WTC11 (cell line): ENCODE measurements at regions not wholly inside any gene's neighbourhood (a gene's known extent, or its start where the extent isn't known, plus 50 kb on each side); places are given as distances from the start of the nearest gene placed in this dataset.

Experiments used
- ATAC-seq: fragments of 200-7000 bp; cut with Tn5 transposase; 2 replicates; pipeline ENCODE4 v1.10.0; 2021; ENCODE audit warnings: mild to moderate bottlenecking, moderate library complexity
- CTCF ChIA-PET: fragments of 300-600 bp; sonication (Branson Sonifier 250); formaldehyde crosslinking; loops from one replicate; lab custom pipeline; 2021; ENCODE audit warnings: antibody characterized with exemption; lab: Charles Lee
- POLR2A ChIA-PET: fragments of 350-600 bp; sonication (Branson Sonifier 250); formaldehyde crosslinking; loops from one replicate; lab custom pipeline; 2021; ENCODE audit warnings: antibody characterized with exemption; lab: Charles Lee
- DNase-seq: peaks from one replicate; pipeline ENCODE4 v3.0.0; 2021; ENCODE audit warnings: low spot score
- H3K27ac Mint-ChIP-seq: 2 replicates; pipeline ENCODE4 v1.8.0; 2021; ENCODE audit warnings: mixed read lengths
- H3K27me3 Mint-ChIP-seq: 2 replicates; pipeline ENCODE4 v1.8.0; 2021; ENCODE audit warnings: low read depth, mild to moderate bottlenecking, moderate library complexity, mixed read lengths
- H3K36me3 Mint-ChIP-seq: 2 replicates; pipeline ENCODE4 v1.8.0; 2021; ENCODE audit warnings: mixed read lengths
- H3K4me1 Mint-ChIP-seq: 2 replicates; pipeline ENCODE4 v1.8.0; 2022; ENCODE audit warnings: mixed read lengths
- H3K4me3 Mint-ChIP-seq: 2 replicates; pipeline ENCODE4 v1.8.0; 2021; ENCODE audit warnings: mild to moderate bottlenecking, moderate library complexity, mixed read lengths
- H3K9me3 Mint-ChIP-seq: 2 replicates; pipeline ENCODE4 v1.8.0; 2021; ENCODE audit warnings: mixed read lengths
- CREB1 ChIP-seq: sonication (generic); formaldehyde crosslinking; IDR thresholded peaks from 2 replicates; pipeline ENCODE4 v1.8.0; 2023; ENCODE audit warnings: mild to moderate bottlenecking, missing genetic modification reagents
- EMX1 ChIP-seq: fragments of 250-450 bp; sonication (Bioruptor Pico); IDR thresholded peaks from 2 replicates; pipeline ENCODE4 v1.8.0; 2021; ENCODE audit warnings: mild to moderate bottlenecking
- JAZF1 ChIP-seq: fragments of 250-450 bp; sonication (Bioruptor Pico); IDR thresholded peaks from 2 replicates; pipeline ENCODE4 v1.9.0; 2021; ENCODE audit warnings: moderate library complexity, mild to moderate bottlenecking, inconsistent platforms
- MYBL2 ChIP-seq: sonication (generic); formaldehyde crosslinking; IDR thresholded peaks from 2 replicates; pipeline ENCODE4 v1.8.1; 2023; ENCODE audit warnings: mild to moderate bottlenecking, moderate library complexity, missing genetic modification reagents
- NR1H2 ChIP-seq: sonication (generic); formaldehyde crosslinking; IDR thresholded peaks from 2 replicates; pipeline ENCODE4 v1.9.0; 2021; ENCODE audit warnings: mild to moderate bottlenecking, moderate library complexity, missing genetic modification reagents
- RELA ChIP-seq: sonication (generic); formaldehyde crosslinking; IDR thresholded peaks from 2 replicates; pipeline ENCODE4 v1.8.1; 2022; ENCODE audit warnings: missing genetic modification reagents, mild to moderate bottlenecking, borderline replicate concordance
- SOX15 ChIP-seq: fragments of 250-450 bp; sonication (Bioruptor Pico); IDR thresholded peaks from 2 replicates; pipeline ENCODE4 v1.9.0; 2021; ENCODE audit warnings: mild to moderate bottlenecking
- ZNF219 ChIP-seq: sonication (generic); formaldehyde crosslinking; IDR thresholded peaks from 2 replicates; pipeline ENCODE4 v1.8.0; 2023; ENCODE audit warnings: missing genetic modification reagents, mild to moderate bottlenecking, borderline replicate concordance
- ZNF396 ChIP-seq: fragments of 250-450 bp; sonication (Bioruptor Pico); IDR thresholded peaks from 2 replicates; pipeline ENCODE4 v1.8.0; 2021; ENCODE audit warnings: mild to moderate bottlenecking, moderate library complexity, borderline replicate concordance
- ZNF416 ChIP-seq: fragments of 250-450 bp; sonication (Bioruptor Pico); IDR thresholded peaks from 2 replicates; pipeline ENCODE4 v1.9.0; 2021; ENCODE audit warnings: mild to moderate bottlenecking, inconsistent platforms
- TF ChIP-seq, protein P1 (sequence below): sonication (generic); formaldehyde crosslinking; IDR thresholded peaks from 2 replicates; pipeline ENCODE4 v1.8.0; 2022; ENCODE audit warnings: missing genetic modification reagents
- TF ChIP-seq, protein P2 (sequence below): sonication (generic); formaldehyde crosslinking; IDR thresholded peaks from 2 replicates; pipeline ENCODE4 v1.8.1; 2023; ENCODE audit warnings: mild to moderate bottlenecking, missing genetic modification reagents, moderate library complexity
- TF ChIP-seq, protein P3 (sequence below): sonication (generic); formaldehyde crosslinking; IDR thresholded peaks from 2 replicates; pipeline ENCODE4 v1.8.0; 2023; ENCODE audit warnings: mild to moderate bottlenecking, missing genetic modification reagents
- TF ChIP-seq, protein P4 (sequence below): sonication (generic); formaldehyde crosslinking; conservative IDR thresholded peaks from 2 replicates; pipeline ENCODE4 v1.8.1; 2023; ENCODE audit warnings: mild to moderate bottlenecking, low read depth, missing genetic modification reagents, moderate library complexity
- TF ChIP-seq, protein P5 (sequence below): sonication (generic); formaldehyde crosslinking; IDR thresholded peaks from 2 replicates; pipeline ENCODE4 v1.8.1; 2022; ENCODE audit warnings: missing genetic modification reagents, borderline replicate concordance

DNA sequence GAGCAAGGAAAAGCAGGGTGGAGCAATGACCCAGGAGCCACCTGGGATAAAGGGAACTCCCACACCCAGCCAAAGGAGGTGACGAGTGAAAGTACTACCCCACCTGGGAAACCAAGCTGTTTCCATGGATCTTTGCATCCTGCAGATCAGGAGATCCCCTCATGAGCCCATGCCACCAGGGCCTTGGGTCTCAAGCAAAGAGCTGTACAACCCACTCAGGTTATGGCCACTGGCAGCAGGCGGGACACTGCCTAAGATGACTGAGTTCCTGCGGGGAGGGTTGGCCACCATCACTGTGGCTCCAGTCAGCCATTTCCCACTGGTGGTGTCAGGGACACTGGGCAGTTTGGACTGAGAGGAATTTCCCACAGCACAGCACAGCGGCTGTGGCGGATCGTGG, 225.7 kb downstream of the CDH9 start:
- ChIA-PET CTCF (no interaction called here), POLR2A (no interaction called here)
- DNase-seq (no peak), ATAC-seq (no peak)
- Mint-ChIP-seq H3K27me3 (peaks cover 3% of the 10 kb centered on the region; the same call in 1 of the 2 replicates), H3K4me3 (no peak overlapping the region), H3K9me3 (peaks cover 45% of the 10 kb centered on the region), H3K36me3 (peaks cover 19% of the 10 kb centered on the region), H3K4me1 (no peaks in the 10 kb centered on the region), H3K27ac (no peak overlapping the region)
- TF ChIP-seq, protein P1, sequence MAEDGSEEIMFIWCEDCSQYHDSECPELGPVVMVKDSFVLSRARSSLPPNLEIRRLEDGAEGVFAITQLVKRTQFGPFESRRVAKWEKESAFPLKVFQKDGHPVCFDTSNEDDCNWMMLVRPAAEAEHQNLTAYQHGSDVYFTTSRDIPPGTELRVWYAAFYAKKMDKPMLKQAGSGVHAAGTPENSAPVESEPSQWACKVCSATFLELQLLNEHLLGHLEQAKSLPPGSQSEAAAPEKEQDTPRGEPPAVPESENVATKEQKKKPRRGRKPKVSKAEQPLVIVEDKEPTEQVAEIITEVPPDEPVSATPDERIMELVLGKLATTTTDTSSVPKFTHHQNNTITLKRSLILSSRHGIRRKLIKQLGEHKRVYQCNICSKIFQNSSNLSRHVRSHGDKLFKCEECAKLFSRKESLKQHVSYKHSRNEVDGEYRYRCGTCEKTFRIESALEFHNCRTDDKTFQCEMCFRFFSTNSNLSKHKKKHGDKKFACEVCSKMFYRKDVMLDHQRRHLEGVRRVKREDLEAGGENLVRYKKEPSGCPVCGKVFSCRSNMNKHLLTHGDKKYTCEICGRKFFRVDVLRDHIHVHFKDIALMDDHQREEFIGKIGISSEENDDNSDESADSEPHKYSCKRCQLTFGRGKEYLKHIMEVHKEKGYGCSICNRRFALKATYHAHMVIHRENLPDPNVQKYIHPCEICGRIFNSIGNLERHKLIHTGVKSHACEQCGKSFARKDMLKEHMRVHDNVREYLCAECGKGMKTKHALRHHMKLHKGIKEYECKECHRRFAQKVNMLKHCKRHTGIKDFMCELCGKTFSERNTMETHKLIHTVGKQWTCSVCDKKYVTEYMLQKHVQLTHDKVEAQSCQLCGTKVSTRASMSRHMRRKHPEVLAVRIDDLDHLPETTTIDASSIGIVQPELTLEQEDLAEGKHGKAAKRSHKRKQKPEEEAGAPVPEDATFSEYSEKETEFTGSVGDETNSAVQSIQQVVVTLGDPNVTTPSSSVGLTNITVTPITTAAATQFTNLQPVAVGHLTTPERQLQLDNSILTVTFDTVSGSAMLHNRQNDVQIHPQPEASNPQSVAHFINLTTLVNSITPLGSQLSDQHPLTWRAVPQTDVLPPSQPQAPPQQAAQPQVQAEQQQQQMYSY (CRISPR knock-in tag), result no peak
- TF ChIP-seq NR1H2 (CRISPR knock-in tag) (no peak), ZNF219 (CRISPR knock-in tag) (no peak), ZNF396 (no peak), SOX15 (CRISPR knock-in tag) (no peak), CREB1 (CRISPR knock-in tag) (no peak), RELA (CRISPR knock-in tag) (no peak), MYBL2 (CRISPR knock-in tag) (no peak), ZNF416 (no peak), EMX1 (CRISPR knock-in tag) (no peak), JAZF1 (CRISPR knock-in tag) (no peak)
- TF ChIP-seq, protein P2, sequence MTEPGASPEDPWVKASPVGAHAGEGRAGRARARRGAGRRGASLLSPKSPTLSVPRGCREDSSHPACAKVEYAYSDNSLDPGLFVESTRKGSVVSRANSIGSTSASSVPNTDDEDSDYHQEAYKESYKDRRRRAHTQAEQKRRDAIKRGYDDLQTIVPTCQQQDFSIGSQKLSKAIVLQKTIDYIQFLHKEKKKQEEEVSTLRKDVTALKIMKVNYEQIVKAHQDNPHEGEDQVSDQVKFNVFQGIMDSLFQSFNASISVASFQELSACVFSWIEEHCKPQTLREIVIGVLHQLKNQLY (CRISPR knock-in tag), result no peak
- TF ChIP-seq, protein P3, sequence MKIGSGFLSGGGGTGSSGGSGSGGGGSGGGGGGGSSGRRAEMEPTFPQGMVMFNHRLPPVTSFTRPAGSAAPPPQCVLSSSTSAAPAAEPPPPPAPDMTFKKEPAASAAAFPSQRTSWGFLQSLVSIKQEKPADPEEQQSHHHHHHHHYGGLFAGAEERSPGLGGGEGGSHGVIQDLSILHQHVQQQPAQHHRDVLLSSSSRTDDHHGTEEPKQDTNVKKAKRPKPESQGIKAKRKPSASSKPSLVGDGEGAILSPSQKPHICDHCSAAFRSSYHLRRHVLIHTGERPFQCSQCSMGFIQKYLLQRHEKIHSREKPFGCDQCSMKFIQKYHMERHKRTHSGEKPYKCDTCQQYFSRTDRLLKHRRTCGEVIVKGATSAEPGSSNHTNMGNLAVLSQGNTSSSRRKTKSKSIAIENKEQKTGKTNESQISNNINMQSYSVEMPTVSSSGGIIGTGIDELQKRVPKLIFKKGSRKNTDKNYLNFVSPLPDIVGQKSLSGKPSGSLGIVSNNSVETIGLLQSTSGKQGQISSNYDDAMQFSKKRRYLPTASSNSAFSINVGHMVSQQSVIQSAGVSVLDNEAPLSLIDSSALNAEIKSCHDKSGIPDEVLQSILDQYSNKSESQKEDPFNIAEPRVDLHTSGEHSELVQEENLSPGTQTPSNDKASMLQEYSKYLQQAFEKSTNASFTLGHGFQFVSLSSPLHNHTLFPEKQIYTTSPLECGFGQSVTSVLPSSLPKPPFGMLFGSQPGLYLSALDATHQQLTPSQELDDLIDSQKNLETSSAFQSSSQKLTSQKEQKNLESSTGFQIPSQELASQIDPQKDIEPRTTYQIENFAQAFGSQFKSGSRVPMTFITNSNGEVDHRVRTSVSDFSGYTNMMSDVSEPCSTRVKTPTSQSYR (CRISPR knock-in tag), result no peak
- TF ChIP-seq, protein P4, sequence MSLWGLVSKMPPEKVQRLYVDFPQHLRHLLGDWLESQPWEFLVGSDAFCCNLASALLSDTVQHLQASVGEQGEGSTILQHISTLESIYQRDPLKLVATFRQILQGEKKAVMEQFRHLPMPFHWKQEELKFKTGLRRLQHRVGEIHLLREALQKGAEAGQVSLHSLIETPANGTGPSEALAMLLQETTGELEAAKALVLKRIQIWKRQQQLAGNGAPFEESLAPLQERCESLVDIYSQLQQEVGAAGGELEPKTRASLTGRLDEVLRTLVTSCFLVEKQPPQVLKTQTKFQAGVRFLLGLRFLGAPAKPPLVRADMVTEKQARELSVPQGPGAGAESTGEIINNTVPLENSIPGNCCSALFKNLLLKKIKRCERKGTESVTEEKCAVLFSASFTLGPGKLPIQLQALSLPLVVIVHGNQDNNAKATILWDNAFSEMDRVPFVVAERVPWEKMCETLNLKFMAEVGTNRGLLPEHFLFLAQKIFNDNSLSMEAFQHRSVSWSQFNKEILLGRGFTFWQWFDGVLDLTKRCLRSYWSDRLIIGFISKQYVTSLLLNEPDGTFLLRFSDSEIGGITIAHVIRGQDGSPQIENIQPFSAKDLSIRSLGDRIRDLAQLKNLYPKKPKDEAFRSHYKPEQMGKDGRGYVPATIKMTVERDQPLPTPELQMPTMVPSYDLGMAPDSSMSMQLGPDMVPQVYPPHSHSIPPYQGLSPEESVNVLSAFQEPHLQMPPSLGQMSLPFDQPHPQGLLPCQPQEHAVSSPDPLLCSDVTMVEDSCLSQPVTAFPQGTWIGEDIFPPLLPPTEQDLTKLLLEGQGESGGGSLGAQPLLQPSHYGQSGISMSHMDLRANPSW (CRISPR knock-in tag), result no peak
- TF ChIP-seq, protein P5, sequence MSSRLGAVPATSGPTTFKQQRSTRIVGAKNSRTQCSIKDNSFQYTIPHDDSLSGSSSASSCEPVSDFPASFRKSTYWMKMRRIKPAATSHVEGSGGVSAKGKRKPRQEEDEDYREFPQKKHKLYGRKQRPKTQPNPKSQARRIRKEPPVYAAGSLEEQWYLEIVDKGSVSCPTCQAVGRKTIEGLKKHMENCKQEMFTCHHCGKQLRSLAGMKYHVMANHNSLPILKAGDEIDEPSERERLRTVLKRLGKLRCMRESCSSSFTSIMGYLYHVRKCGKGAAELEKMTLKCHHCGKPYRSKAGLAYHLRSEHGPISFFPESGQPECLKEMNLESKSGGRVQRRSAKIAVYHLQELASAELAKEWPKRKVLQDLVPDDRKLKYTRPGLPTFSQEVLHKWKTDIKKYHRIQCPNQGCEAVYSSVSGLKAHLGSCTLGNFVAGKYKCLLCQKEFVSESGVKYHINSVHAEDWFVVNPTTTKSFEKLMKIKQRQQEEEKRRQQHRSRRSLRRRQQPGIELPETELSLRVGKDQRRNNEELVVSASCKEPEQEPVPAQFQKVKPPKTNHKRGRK (CRISPR knock-in tag), result no peak
